ENCODE measurements at regions not wholly inside any gene's neighbourhood (a gene's known extent, or its start where the extent isn't known, plus 50 kb on each side); places are given as distances from the start of the nearest gene placed in this dataset.
"Not testable (repeated sequence)": the region's sequence is repeated elsewhere in the genome, so short reads cannot be mapped to it uniquely, and the experiment has no call there.

DNA sequence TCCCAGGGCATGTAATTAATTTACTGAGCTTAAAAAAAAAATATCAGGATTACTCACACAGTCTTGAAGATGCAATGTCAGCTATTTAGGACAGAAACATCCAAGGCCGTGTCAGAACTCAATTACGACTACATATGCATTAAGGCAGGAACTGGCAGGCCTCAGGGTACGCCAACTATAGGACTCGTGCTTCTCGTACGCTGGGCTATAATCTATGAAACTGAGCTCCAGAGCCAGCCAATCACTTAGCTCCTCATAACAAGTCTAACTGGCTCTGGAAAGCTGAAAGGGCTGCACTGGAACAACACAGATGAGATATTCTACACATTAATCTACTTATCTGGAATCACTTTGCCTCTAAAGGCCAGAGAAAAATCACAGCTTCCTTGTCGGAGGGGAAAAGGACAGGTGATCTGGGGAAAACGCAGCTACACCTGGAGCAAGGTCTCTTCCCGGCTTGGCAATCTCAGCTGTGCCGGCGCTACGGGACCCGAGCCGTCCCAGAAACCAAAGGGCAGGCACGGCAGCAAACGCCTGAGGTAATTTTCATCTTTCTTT lies 212.0 kb downstream of the DEPDC1B start:
- DNase-seq: no peak

DNA sequence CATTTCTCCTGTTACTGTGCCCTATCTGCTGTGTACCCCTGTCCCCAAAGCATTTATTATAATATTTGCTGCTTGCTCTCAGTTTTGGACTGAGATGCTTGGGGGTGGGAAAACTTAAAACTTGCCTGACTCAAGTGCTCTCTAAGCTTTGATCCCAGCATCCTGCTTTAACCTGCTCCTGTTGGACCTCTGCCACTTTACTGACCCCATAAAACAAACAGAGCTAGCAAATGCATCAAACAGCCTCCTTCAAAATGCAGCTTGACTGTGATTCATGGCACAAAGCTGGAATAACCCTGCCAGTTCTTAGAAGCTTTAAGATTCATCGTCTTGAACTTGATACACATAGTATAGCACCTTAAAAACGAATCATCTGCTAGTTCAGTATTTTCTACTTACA lies 212.5 kb downstream of the DEPDC1B start:
- no peak for DNase-seq

DNA sequence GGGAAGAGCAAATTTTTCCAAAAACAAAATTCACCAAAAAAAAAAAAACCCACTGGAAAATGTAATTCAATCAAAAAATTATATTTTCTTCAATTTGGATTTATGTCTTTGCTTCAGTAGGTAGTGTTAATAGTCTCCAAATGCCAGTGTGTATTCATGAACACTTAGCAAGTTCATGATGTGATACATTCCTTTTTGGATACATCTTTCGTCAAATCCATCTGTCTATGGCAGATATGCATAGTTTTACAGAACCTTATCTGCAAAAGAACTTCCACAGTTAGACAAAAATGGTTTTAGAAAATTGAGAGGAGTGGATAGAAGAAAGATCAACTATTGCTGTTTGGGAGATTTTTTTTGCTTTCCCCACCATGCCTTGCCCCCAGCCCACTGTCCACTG lies 214.6 kb downstream of the DEPDC1B start:
- DNase-seq: no peak

DNA sequence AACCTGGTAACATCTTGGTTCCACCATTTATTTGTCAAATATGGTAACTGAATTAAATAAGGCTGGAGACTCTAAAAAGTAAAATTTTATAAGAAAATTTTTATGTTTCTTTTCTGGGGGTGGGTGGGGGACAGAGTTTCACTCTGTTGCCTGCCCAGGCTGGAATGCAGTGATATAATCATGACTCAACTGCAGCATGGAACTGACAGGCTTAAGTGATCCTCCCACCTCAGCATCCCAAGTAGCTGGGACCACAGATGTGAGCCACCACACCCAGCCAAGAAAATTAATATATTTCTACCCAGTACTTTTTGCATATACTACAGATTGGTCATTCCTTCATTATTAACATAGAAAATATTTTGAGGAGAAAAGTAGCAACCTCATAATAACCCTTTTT lies 216.9 kb downstream of the DEPDC1B start:
- DNase-seq: no peak

DNA sequence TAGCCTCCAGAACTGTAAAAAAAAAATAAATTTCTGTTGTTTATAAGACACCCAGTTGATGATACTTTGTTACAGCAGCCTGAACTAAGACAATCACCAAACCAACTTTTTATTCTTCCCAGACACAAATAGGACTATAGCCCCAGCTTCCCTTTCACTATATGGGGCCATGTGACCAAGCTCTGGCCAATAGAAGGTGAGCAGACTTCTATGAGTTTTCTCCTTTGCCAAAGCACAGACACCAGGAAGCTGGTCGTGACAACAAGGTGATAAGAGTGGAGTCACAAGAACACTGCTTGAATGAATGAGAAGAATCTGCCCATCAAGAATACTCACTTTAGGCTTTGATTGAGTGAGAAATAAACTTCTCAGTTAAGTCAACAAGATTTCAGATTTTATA lies 217.7 kb downstream of the DEPDC1B start:
- DNase-seq: no peak

DNA sequence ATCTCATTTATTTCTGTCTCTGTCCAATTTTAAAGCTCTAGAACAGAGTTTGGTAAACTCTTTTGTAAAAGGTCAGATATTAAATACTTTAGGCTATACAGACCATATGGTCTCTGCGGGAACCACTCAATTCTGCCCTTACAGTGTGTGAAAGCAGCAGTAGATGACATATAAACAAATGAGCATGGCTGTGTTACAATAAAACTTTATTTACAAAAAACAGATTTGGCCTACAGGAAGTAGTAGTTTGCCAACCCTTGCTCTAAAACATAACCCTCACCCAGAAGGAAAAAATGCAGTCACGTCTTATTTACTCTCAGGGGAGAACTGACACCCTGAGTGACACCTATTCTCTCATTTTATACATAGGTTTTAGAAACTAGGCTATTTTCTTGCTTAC lies 220.4 kb downstream of the DEPDC1B start:
- DNase-seq: no peak

DNA sequence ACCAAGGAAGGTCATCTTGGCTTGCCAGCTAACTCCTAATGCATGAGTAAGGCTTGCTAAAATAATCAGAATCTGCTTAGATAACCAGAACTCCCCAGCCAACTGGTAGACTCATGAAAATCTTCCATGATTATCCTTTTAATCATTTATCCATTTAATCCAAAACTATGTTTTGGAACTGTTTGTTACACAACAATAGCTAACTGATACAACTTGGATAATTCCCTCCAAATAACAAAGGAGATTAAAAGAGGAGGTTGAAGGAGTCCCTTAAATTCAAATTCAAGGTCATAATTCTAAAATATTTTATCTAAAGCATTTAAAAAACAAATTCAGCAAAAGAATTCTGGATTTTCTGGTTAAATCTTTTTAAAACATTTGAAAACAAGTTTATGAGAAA lies 222.1 kb downstream of the DEPDC1B start:
- DNase-seq: no peak

DNA sequence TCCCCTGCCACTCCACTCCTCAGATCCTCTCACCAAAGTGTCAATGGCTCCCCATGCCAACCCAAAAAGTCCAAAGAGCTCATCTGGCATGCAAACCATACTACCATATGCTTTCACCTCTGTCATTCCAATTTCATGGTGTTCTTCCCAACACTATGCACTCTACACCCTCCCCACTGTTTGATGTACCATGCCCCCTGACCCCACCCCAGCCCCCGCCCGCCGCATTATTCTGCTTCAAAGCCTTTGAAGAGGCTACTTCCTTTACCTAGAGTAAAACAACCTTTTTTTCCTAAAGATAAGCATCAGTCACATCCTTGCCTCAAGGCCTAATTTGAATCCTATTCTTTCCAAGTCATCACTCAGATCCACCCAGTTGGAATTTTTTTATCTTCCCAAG lies 226.3 kb downstream of the DEPDC1B start:
- DNase-seq: no peak

DNA sequence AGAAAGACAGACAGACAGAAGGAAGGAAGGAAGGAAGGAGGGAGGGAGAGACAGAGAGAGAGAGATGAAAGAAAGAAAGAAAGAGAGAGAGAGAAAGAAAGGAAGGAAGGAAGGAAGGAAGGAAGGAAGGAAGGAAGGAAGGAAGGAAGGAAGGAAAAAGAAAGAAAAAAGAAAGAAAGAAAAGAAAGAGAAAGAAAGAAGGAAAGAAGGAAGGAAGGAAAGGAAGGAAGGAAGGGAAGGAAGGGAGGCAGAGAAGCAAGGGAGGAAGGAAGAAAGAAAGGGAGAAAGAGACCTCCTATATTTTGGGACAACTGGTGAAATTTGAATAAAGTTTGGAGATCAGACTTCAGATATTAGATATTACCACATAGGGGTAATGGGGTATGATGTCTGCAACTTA lies 226.9 kb downstream of the DEPDC1B start:
- not testable (repeated sequence) for DNase-seq

DNA sequence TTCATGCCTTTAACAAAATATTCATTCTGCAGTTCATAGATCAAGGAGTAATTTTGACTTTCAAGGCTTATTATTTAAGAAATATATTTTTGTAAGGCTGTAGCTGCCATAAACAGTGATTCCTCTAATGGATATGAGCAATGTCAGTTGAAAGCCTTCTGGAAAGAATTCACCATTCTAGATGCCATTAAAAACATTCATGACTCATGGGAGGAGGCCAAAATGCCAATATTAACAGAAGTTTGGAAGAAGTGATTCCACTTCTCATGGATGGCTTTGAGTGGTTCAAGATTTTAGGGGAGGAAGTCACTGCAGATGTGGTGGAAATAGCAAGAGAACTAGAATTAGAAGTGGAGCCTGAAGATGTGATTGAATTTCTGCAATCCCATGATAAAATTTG lies 229.1 kb downstream of the DEPDC1B start:
- DNase-seq: no peak

DNA sequence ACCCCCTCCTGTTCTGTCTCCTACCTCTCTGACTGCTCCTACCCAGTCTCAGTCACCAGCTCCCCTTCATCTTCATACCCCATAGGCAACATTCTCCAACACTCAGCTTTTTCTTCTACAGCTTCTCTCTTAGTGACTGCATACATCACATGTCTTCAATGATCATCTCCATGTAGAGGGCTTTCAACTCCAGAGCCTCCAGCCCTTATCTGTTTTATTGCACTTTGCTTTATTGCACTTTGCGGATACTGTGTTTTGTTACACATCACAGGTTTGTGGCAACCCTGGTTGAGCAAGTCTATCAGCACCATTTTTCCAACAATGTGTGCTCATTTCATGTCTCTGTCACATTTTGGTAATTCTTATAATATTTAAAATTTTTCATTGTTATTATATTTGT lies 230.7 kb downstream of the DEPDC1B start:
- no peak for DNase-seq

DNA sequence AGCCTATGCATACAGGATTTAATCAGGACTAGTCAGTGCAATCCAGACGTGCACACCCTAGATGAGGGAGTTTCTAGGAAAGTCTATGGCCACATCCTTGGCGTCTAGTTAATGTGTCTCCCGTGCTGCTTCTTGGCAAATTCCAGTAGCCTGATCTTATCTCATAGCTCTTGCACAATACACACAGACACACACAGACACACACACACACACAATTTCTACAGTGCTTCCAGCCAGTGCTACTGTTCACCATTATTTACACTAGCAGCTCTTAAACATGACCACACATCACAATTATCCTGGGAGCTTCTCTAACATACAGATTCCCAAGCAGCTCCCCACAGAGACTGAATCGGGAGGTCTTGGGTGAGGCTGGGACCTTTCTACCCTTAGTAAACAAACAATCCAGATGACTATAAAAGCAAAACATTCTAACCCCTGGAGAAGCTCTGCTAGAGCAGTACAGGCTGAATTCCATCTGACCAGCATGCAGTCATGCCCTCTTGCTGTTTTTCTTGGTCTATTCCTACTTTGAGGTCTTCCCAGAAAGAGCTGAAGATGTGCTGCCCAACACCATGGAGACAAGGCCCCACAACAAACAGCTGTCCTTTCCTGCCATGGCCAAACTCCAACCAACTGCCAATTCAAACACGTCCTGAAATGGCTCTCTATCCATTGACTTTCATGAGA lies 236.6 kb downstream of the DEPDC1B start:
- DNase-seq: no peak

DNA sequence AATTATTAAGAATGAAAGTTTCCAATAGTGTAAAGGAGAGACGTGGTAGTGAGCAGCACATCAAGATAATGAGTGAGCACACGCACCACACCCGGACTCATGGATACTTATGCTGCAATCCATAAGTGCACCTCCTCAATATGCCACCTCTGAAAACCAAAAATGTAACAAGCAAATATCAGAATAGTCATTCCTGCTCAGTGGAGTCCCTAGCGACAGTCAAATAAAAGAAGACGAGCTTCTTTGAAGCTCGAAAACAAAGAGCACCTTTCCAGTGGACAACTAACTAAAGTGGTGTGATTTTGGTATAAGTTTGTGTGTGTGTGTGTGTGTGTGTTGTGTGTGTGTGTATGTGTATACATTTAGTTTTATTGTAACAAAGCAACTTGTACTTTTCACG lies 241.3 kb downstream of the DEPDC1B start:
- DNase-seq: no peak

DNA sequence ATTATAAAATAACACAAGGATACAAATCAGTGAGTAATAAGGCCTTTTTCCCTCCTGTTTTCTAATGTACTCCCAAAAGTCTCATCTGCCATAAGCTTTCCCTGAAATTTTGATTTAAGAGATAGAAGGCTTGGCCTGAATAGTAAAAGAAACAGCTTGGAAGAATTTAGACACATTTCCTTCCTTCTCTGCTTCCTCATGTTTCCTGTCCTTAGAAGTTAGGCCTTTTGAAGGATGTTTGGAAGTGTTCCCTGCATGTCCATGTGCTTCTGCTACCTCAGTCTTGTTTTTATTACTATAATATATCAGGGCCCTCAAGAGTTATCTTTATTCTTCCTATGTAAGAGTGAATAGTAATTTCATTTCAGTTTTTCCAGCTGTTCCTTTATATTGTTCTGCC lies 242.7 kb downstream of the DEPDC1B start:
- DNase-seq: no peak

DNA sequence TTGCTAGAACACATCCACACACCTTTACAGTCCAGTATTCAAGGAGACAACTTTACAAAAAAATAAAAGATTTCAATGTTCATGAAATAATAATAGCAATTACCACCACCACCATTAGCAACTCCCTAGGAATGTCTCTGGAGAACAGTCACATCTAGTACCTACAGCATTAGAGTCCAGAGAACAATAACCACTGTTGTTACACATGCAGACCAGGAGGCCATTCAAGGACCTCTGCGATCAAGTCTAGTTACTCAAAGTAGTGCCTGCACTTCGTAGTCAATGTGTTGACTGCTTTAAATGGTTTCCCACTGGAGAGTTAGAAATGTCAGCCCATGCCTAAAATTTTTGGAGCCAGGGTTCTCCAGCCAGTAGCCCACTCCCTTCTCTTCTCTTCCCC lies 244.4 kb downstream of the DEPDC1B start:
- no peak for DNase-seq

DNA sequence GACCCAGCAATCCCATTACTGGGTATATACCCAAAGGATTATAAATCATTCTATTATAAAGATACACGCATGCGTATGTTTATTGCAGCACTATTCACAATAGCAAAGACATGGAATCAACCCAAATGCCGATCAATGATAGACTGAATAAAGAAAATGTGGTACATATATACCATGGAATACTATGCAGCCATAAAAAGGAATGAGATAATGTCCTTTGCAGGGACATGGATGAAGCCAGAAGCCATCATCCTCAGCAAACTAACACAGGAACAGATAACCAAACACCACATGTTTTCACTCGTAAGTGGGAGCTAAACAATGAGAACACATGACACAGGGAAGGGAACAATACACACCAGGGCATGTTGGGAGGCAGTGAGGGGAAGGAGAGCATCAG lies 245.7 kb downstream of the DEPDC1B start:
- not testable (repeated sequence) for DNase-seq

DNA sequence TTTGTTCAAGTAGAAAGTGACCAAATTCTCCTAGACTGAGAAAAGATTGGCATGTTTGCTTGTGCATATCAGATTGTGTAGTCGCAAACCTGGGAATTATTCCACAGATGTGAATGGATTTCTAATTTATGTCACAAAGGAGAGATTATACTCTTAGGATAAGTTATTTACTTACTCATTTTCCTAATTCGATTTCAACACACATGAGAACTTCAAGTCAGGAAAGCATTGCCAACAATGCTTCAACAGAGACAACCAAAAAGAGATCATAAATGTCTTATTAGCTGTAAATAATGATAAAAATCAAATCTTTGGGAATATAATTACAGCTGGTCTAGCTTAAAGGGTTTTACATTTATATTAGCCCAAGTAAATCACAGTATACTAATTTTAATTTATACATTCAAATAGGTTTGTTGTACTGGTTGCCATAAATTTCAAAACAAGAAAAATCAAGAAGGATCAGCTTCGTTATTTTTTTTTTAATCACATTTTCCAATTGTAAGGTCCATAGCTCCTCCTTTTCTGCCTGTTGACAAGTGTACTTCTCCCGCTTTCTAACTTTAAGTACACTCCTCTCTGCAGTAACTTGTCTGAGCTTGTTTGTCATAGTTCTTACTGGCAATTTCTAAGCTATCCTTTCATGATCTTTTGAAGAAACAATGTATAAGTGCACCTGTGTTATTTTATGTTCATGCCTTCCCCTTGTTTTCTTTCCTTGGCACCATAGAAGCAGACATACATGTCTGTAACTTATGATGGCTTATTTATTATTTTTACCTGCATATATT lies 246.6 kb downstream of the DEPDC1B start:
- DNase-seq: no peak

DNA sequence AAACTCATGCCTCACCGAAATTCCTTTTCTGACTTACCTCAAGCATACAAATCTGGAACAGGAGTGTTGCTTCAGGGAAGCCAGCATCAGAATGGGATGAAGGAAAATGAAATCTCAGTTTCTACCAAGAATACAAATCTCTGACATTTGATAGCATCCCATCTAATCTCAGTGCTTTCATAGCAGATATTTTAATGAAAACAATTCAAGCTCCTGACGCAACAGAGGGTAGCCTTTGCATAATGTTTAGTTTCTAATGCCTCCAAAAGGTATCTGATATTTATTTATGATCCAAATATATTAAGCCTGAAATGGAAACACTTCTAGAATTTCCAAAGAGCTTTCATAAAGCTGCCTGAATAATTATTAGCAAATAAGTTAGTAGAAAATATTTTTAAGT lies 251.4 kb downstream of the DEPDC1B start:
- no peak for DNase-seq

DNA sequence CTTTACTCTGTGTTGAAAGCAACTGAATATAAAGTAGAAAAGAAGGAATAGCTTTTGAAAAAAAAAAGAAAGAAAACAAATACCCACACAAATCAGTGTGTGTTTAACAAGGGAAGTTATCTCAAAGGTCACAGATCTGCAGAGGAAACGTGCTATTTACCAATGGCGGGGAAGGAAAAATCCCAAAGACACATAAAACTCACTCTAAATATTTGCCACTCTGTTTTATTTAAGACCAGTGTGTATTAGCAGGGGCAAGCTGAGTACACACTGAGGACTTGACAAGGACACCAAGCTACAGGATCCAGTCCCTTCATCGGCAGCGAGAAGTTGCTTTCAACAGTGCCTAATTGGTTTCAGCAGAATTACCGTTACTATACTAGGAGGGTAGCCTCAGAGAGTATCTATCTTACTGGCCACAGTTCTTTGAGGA lies 252.5 kb downstream of the DEPDC1B start:
- DNase-seq: no peak

DNA sequence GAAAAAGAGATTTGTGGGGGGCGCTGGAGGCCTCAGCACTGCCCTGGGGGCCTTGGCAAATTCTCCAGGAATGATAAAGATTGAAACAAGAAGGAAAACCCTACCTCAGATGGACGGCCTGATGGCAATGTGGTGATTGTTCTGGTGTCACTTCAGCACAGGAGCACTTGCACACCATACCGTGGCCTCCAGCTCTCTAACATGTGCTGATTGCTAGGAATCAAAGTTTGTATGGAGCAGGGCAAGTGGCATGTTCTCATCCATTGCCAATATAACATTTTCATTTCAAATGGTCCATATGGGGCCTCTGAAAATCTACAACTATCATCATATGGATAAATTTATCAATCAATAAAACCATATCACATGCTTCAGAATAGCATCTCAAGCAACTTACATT lies 253.0 kb downstream of the DEPDC1B start:
- DNase-seq: no peak

DNA sequence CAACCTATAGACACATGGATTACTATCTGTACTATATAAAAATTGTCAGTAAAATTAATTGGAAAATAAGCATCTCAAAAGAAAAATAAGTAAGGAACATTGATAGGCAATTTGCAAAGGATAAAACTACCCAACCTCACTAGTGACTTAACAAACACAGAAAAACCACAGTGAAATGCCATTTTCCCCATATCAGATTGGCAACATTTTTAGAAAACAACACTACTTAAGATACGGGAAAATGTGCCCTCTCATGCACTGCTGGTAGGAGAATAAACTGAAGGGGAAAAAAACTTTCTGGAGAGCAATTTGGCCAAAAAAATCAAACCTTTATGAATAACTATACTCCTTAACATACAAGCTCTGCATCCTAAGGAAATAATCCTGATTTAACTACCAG lies 254.0 kb downstream of the DEPDC1B start:
- DNase-seq: no peak

DNA sequence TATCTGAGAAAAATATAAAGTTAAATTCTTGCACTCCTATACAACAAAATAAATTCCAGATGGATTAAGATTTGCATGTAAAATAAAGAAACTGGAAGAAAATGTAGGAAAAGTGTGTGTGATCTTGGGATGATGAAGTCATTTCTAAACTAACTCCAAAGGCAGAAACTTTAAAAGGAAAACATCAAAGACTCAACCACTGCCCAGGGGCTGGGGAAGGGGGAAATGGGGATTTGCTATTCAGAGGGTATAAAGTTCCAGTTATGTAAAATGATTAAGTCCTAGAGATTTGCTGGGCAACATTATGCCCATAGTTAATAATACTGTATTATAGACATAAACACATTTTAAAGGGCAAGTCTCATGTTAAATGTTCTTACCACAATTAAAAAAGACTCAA lies 254.5 kb downstream of the DEPDC1B start:
- DNase-seq: no peak

DNA sequence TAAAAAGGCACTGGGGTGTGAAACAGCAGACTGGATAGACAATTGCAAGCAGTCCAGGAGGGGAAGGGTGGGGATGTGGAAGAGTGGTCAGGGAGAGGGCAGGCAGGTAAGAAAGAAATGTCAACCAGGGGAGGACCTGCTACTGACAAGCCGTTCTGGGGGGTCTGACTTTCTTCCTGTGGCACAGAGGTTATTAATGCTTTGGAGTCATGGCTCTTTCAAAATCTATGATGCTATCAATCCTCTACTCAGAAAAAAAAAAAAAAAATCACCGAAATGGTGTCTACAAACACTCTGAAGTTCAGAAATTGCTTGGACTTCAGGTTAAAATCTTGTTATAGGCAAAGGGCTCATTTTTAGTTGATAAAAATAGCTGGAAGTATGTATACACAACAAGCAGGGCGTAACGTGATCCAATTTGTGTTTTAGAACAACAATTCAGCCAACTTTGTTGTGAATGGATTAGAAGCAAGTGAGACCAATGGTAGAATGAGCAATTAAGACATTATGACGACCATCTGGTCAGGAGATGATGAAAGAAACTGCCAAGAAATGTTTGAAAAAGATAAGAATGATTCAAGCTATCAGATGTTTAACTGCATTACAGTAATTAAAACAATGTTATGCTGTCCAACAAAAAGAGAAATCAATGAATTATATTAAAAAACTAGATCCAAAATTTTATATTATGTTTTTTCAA lies 255.2 kb downstream of the DEPDC1B start:
- DNase-seq: no peak

DNA sequence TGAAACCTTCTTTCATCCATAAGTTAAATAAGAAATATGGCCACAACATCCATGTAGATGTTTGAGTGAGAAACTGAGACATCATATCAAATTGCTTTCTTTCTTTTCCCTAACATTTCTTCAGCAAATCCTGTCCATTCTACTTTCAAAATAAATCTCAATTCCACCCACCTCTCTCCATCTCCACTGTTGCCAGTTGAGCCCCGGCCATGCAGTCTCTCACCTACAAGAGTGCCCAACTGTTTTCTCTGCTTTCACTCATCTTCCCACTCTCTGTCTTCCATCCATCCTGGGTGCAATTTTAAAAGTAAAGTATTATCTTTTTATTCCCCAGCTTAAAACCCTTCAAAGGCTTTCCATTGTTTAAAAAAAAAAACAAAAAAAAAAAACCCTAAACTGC lies 260.4 kb downstream of the DEPDC1B start:
- DNase-seq: no peak
